NCI-H345 (cell line): ENCODE measurements at regions not wholly inside any gene's neighbourhood (a gene's known extent, or its start where the extent isn't known, plus 50 kb on each side); places are given as distances from the start of the nearest gene placed in this dataset.

Source experiments
- DNase-seq: peaks from one replicate; lab custom pipeline; 2025; lab: John Stamatoyannopoulos, UW

GRCh38 chr20:6693178-6693807 is 74.2 kb upstream of the BMP2 start:
- no peak for DNase-seq

- DNase-seq, result no peak
Observed at GRCh38 chr20:6692566-6693173, 74.8 kb upstream of the BMP2 start.

GRCh38 chr20:6691516-6691915 is 76.0 kb upstream of the BMP2 start:
- no peak for DNase-seq

- no peak for DNase-seq
Observed at GRCh38 chr20:6689339-6689973, 78.0 kb upstream of the BMP2 start.

- no peak for DNase-seq
Observed at GRCh38 chr20:6686171-6686570, 81.3 kb upstream of the BMP2 start.

GRCh38 chr20:6685626-6686025 is 81.9 kb upstream of the BMP2 start:
- DNase-seq, result no peak

- DNase-seq, result no peak
Observed at GRCh38 chr20:6685181-6685582, 82.3 kb upstream of the BMP2 start.

GRCh38 chr20:6683021-6683977 is 84.2 kb upstream of the BMP2 start:
- DNase-seq, result peak; percentile 17

GRCh38 chr20:6680854-6681253 is 86.6 kb upstream of the BMP2 start:
- DNase-seq, result no peak

GRCh38 chr20:6680441-6680840 is 87.0 kb upstream of the BMP2 start:
- DNase-seq, result no peak

- DNase-seq, result no peak
Observed at GRCh38 chr20:6679086-6679485, 88.4 kb upstream of the BMP2 start.

- DNase-seq, result no peak
Observed at GRCh38 chr20:6678101-6678500, 89.4 kb upstream of the BMP2 start.

GRCh38 chr20:6674831-6675230 is 92.7 kb upstream of the BMP2 start:
- DNase-seq, result no peak

GRCh38 chr20:6673071-6673470 is 94.4 kb upstream of the BMP2 start:
- DNase-seq, result no peak

- no peak for DNase-seq
Observed at GRCh38 chr20:6671829-6672228, 95.7 kb upstream of the BMP2 start.

GRCh38 chr20:6668546-6668945 is 98.9 kb upstream of the BMP2 start:
- no peak for DNase-seq

- DNase-seq, result peak; percentile 10
Observed at GRCh38 chr20:6665621-6666355, 101.7 kb upstream of the BMP2 start.

- no peak for DNase-seq
Observed at GRCh38 chr20:6665161-6665560, 102.3 kb upstream of the BMP2 start.

- no peak for DNase-seq
Observed at GRCh38 chr20:6664574-6664973, 102.9 kb upstream of the BMP2 start.

GRCh38 chr20:6663751-6664388 is 103.6 kb upstream of the BMP2 start:
- DNase-seq, result no peak

- DNase-seq, result no peak
Observed at GRCh38 chr20:6663104-6663503, 104.4 kb upstream of the BMP2 start.
